ENCODE measurements at regions not wholly inside any gene's neighbourhood (a gene's known extent, or its start where the extent isn't known, plus 50 kb on each side); places are given as distances from the start of the nearest gene placed in this dataset.

- Histone ChIP-seq H3K27ac (no peak overlapping the region), H3K27me3 (no peaks in the 10 kb centered on the region), H3K4me1 (peaks cover 0 to 9% of the 10 kb centered on the region in 2 donors), H3K36me3 (no peaks in the 10 kb centered on the region), H3K9me3 (no peaks in the 10 kb centered on the region), H3K4me3 (replicated peaks in 1 of 3) (no peak overlapping the region)
- intact Hi-C loops (cut with DNase I) = no loop called here
- no peak for DNase-seq
- TF ChIP-seq POLR2A (IDR thresholded peaks at IDR 0.05) (no peak), CTCF (IDR thresholded peaks at IDR 0.05) (no peak)
- WGBS, 2 donors = 52 to 62% methylated on average over 3 of the region's 3 CpGs
Observed at GRCh38 chr2:524442-524841, 152.8 kb downstream of the TMEM18 start.

DNA sequence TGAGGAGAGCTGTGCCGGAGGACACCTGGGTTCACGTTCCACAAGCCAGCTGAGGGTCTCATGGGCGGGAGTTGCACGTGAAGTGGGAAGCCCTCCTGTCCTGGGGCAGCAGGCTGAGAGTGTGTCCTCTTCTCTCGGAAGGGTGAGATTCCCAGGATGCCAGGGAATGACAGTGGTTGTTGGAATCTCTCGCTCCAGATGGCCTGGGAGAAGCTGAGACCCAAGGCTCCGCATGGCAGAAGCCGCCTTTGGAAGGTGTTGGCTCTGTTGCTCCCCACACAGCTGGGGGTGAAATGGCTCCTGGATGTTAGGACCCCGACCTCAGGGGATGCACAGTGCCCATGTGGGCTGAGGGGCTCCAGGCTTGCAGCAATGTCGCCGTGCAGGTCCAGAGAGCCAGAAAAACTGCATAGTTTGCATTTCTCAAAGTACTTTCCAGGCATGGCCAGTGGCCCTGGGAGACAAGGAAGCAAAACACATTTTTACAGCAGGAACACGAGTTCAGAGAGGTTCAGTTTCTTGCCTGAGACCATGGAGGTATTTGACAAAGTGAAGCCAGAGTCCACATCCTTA, 153.4 kb downstream of the TMEM18 start:
- no peak for DNase-seq
- H3K4me1 ChIP-seq = peaks cover 0 to 9% of the 10 kb centered on the region in 2 donors
- WGBS, 2 donors = 67 to 81% methylated on average over 9 of the region's 12 CpGs
- H3K4me3 ChIP-seq (replicated peaks in 1 of 3) = no peak overlapping the region
- H3K9me3 ChIP-seq = no peaks in the 10 kb centered on the region
- TF ChIP-seq CTCF (IDR thresholded peaks at IDR 0.05) (no peak), POLR2A (IDR thresholded peaks at IDR 0.05) (no peak)
- no peak overlapping the region for H3K27ac ChIP-seq
- no peaks in the 10 kb centered on the region for H3K36me3 ChIP-seq
- no peaks in the 10 kb centered on the region for H3K27me3 ChIP-seq
- intact Hi-C loops (cut with DNase I) = no loop called here

GRCh38 chr2:522776-523175, 154.4 kb downstream of the TMEM18 start:
- WGBS, 2 donors = 93 to 94% methylated on average over 9 of the region's 9 CpGs
- Histone ChIP-seq H3K36me3 (no peaks in the 10 kb centered on the region), H3K4me3 (replicated peaks in 1 of 3) (no peak overlapping the region), H3K27ac (no peak overlapping the region), H3K4me1 (peaks cover 0 to 9% of the 10 kb centered on the region in 2 donors), H3K27me3 (no peaks in the 10 kb centered on the region), H3K9me3 (no peaks in the 10 kb centered on the region)
- intact Hi-C loops (cut with DNase I) = no loop called here
- no peak for DNase-seq
- TF ChIP-seq CTCF (IDR thresholded peaks at IDR 0.05) = no peak
- TF ChIP-seq POLR2A (IDR thresholded peaks at IDR 0.05) = no peak

DNA sequence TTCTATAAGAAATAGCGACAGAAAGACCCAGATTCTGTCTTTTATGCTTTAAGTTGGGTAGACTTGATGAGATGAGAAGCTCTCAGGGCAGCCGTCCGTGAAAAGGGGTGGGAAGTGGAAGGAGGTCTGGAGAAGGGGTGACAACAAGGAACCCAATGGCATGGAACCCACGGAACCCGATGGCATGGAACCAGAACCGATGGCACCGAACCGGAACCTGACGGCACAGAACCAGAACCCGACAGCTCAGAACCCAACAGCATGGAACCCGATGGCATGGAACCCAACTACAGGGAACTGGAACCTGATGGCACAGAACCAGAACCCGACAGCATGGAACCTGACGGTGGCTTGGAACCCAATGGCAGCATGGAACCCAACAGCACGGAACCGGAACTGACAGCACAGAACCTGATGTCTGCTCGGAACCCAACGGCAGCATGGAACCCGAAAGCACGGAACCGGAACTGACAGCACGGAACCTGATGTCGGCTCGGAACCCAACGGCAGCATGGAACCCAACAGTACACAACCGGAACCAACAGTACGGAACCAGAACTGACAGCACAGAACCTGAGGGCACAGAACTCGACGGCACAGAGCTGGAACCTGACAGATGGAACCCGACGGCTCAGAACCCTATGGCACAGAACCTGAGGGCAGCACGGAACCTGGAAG, 155.2 kb downstream of the TMEM18 start:
- Histone ChIP-seq H3K9me3 (no peaks in the 10 kb centered on the region), H3K27ac (no peak overlapping the region), H3K4me3 (replicated peaks in 1 of 3) (no peak overlapping the region), H3K27me3 (no peaks in the 10 kb centered on the region), H3K36me3 (no peaks in the 10 kb centered on the region), H3K4me1 (peaks cover 0 to 9% of the 10 kb centered on the region in 2 donors)
- intact Hi-C loops (cut with DNase I) = no loop called here
- WGBS, 2 donors = 92 to 95% methylated on average over 31 of the region's 31 CpGs
- TF ChIP-seq POLR2A (IDR thresholded peaks at IDR 0.05) (no peak), CTCF (IDR thresholded peaks at IDR 0.05) (no peak)
- no peak for DNase-seq

GRCh38 chr2:520663-521340, 156.4 kb downstream of the TMEM18 start:
- intact Hi-C loops (cut with DNase I) = no loop called here

More at GRCh38 chr2:520663-521340, 156.4 kb downstream of the TMEM18 start:
- TF ChIP-seq CTCF (IDR thresholded peaks at IDR 0.05) (no peak), POLR2A (IDR thresholded peaks at IDR 0.05) (no peak)
- no peaks in the 10 kb centered on the region for H3K36me3 ChIP-seq
- no peak overlapping the region for H3K4me3 ChIP-seq (replicated peaks in 1 of 3)
- H3K27ac ChIP-seq = no peak overlapping the region
- 89 to 90% methylated on average over 11 of the region's 11 CpGs for WGBS, 2 donors
- no peak for DNase-seq
- H3K9me3 ChIP-seq = no peaks in the 10 kb centered on the region
- peaks cover 0 to 9% of the 10 kb centered on the region in 2 donors for H3K4me1 ChIP-seq
- H3K27me3 ChIP-seq = no peaks in the 10 kb centered on the region

All from thyroid gland (tissue), 4 donors.